GM23338 (cell line): ENCODE measurements at regions not wholly inside any gene's neighbourhood (a gene's known extent, or its start where the extent isn't known, plus 50 kb on each side); places are given as distances from the start of the nearest gene placed in this dataset.

Experiments
- EZH2 ChIP-seq: fragments of 200-600 bp; sonication (generic); IDR thresholded peaks from one replicate; pipeline ENCODE4 v1.8.0; 2017; ENCODE audit warnings: antibody characterized with exemption, mild to moderate bottlenecking, low read depth; ENCODE audit not compliant: unreplicated experiment
- EZH2phosphoT487 ChIP-seq: fragments of 200-600 bp; sonication (generic); IDR thresholded peaks from one replicate; pipeline ENCODE4 v1.8.1; 2018; ENCODE audit warnings: antibody characterized with exemption; ENCODE audit not compliant: unreplicated experiment
- JUNB ChIP-seq: IDR thresholded peaks from one replicate; pipeline ENCODE4 v1.6.1; 2016; ENCODE audit warnings: antibody characterized with exemption; ENCODE audit not compliant: unreplicated experiment
- POLR2AphosphoS5 ChIP-seq: IDR thresholded peaks from 2 replicates; pipeline ENCODE4 v1.6.1; 2016; ENCODE audit warnings: antibody characterized with exemption, low read depth
- TF ChIP-seq, protein P1 (sequence below), 2 experiments: fragments of 200-600 bp in 1 of 2; sonication (generic) in 1 of 2; conservative IDR thresholded peaks; 2 replicates each; pipeline versions ENCODE4 v1.5.1 to v1.6.1; 2016 to 2017; ENCODE audit warnings: antibody characterized with exemption in 2 of 2, low read depth in 2 of 2, mild to moderate bottlenecking in 2 of 2, moderate library complexity in 1 of 2
- TF ChIP-seq, protein P2 (sequence below): IDR thresholded peaks from 2 replicates; pipeline ENCODE4 v1.6.1; 2016; ENCODE audit warnings: antibody characterized with exemption

DNA sequence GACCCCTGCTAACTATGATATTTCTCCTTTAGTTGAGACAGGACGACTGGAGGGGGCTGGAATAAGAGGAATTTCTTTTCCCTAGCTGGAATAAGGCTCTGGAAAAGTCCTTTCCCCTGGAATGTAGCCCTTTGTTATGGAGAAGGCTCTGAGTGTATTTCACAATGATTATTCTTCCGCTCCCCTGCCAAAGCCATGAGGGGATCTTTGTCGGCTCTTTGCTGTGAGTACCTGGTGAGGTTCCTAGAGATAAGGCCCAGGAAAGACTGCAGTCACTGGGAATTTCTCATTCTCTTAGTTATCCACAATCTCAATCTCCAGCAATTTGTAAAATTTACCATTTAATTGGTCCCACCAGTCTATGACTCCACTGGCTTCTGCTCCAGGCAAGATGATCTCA is 340.2 kb upstream of the HNRNPA3 start:
- TF ChIP-seq, protein P1, sequence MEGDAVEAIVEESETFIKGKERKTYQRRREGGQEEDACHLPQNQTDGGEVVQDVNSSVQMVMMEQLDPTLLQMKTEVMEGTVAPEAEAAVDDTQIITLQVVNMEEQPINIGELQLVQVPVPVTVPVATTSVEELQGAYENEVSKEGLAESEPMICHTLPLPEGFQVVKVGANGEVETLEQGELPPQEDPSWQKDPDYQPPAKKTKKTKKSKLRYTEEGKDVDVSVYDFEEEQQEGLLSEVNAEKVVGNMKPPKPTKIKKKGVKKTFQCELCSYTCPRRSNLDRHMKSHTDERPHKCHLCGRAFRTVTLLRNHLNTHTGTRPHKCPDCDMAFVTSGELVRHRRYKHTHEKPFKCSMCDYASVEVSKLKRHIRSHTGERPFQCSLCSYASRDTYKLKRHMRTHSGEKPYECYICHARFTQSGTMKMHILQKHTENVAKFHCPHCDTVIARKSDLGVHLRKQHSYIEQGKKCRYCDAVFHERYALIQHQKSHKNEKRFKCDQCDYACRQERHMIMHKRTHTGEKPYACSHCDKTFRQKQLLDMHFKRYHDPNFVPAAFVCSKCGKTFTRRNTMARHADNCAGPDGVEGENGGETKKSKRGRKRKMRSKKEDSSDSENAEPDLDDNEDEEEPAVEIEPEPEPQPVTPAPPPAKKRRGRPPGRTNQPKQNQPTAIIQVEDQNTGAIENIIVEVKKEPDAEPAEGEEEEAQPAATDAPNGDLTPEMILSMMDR (conservative IDR thresholded peaks at IDR 0.05; ENCODE audit: low read depth in 2 of 2): no peak
- TF ChIP-seq EZH2 (no peak), POLR2AphosphoS5 (no peak), JUNB (no peak), EZH2phosphoT487 (no peak)
- TF ChIP-seq, protein P2, sequence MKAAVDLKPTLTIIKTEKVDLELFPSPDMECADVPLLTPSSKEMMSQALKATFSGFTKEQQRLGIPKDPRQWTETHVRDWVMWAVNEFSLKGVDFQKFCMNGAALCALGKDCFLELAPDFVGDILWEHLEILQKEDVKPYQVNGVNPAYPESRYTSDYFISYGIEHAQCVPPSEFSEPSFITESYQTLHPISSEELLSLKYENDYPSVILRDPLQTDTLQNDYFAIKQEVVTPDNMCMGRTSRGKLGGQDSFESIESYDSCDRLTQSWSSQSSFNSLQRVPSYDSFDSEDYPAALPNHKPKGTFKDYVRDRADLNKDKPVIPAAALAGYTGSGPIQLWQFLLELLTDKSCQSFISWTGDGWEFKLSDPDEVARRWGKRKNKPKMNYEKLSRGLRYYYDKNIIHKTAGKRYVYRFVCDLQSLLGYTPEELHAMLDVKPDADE: no peak
